ENCODE measurements at regions not wholly inside any gene's neighbourhood (a gene's known extent, or its start where the extent isn't known, plus 50 kb on each side); places are given as distances from the start of the nearest gene placed in this dataset.

GRCh38 chrX:120797188-120797851 lies 78.3 kb downstream of the CT47B1 start:
- H2BK5ac ChIP-seq (ENCODE audit: insufficient read length, low read length) = no peak overlapping the region
- Mint-ChIP-seq H3K36me3 (ENCODE audit: insufficient read depth in 1 of 3, low read depth in 3 of 3) (peaks cover 0 to 3% (median 0%) of the 10 kb centered on the region in 3 experiments; a peak in 1 of 7 replicates), H3K4me3 (no peak overlapping the region), H3K27ac (no peak overlapping the region), H3K27me3 (ENCODE audit: low read depth) (peaks cover 92% of the 10 kb centered on the region), H3K9me3 (peaks cover 51 to 65% of the 10 kb centered on the region in 2 experiments), H3K4me1 (no peaks in the 10 kb centered on the region)
- H4K8ac ChIP-seq (replicated peaks; ENCODE audit: insufficient read length, low read depth, low read length) = no peak overlapping the region
- H3K27ac ChIP-seq (ENCODE audit: insufficient read length, low read depth, low read length) = no peak overlapping the region
- H2AK5ac ChIP-seq (ENCODE audit: insufficient read length, low read length) = no peak overlapping the region
- H4K20me1 ChIP-seq (ENCODE audit: control insufficient read depth, insufficient read depth, insufficient read length) = no peaks in the 10 kb centered on the region
- H4K91ac ChIP-seq (ENCODE audit: insufficient read length, low read depth, low read length) = no peak overlapping the region
- peaks cover 8% of the 10 kb centered on the region; the same call in 1 of the 2 replicates for H3K27me3 ChIP-seq (ENCODE audit: insufficient read depth, low read length)
- no peaks in the 10 kb centered on the region for H3K23me2 ChIP-seq (ENCODE audit: insufficient read length, low read depth, low read length, poor library complexity, severe bottlenecking)
- H3K18ac ChIP-seq (ENCODE audit: insufficient read length, low read depth, low read length) = no peak overlapping the region
- H3K4me2 ChIP-seq (ENCODE audit: insufficient read depth, insufficient read length, low read length) = no peak overlapping the region
- H3K23ac ChIP-seq (ENCODE audit: insufficient read length, low read depth, low read length) = no peak overlapping the region
- no peak overlapping the region for H3K4ac ChIP-seq (ENCODE audit: low read depth, low read length)
- H4K5ac ChIP-seq (ENCODE audit: insufficient read length, low read depth, low read length) = no peak overlapping the region
- no CpG with 5 or more reads among the region's 3 CpGs for WGBS (ENCODE audit: extremely low coverage, insufficient read length, low lambda C conversion rate)
- no peaks in the 10 kb centered on the region for H3K79me1 ChIP-seq (ENCODE audit: insufficient read depth, low read depth, low read length, poor library complexity, severe bottlenecking)
- H3K9me3 ChIP-seq (ENCODE audit: control insufficient read depth, low read depth, low read length) = peaks cover 54% of the 10 kb centered on the region
- no peak overlapping the region for H2BK120ac ChIP-seq (ENCODE audit: low read depth, low read length, poor library complexity, severe bottlenecking)
- H3K56ac ChIP-seq (ENCODE audit: insufficient read length, low read depth, low read length) = no peak overlapping the region
- H3K9ac ChIP-seq (ENCODE audit: extremely low read depth, insufficient read length, low read length) = no peak overlapping the region
- H3K79me2 ChIP-seq (ENCODE audit: insufficient read depth, low read length) = no peaks in the 10 kb centered on the region
- no peak overlapping the region for H2AFZ ChIP-seq (ENCODE audit: low read length)
- no peak overlapping the region for H2BK15ac ChIP-seq (ENCODE audit: low read depth, low read length)
- H3K4me1 ChIP-seq (ENCODE audit: insufficient read depth, low read length) = no peaks in the 10 kb centered on the region
- H3K14ac ChIP-seq (ENCODE audit: insufficient read depth, low read length) = no peak overlapping the region
- no peak for DNase-seq
- TF ChIP-seq, protein P1, sequence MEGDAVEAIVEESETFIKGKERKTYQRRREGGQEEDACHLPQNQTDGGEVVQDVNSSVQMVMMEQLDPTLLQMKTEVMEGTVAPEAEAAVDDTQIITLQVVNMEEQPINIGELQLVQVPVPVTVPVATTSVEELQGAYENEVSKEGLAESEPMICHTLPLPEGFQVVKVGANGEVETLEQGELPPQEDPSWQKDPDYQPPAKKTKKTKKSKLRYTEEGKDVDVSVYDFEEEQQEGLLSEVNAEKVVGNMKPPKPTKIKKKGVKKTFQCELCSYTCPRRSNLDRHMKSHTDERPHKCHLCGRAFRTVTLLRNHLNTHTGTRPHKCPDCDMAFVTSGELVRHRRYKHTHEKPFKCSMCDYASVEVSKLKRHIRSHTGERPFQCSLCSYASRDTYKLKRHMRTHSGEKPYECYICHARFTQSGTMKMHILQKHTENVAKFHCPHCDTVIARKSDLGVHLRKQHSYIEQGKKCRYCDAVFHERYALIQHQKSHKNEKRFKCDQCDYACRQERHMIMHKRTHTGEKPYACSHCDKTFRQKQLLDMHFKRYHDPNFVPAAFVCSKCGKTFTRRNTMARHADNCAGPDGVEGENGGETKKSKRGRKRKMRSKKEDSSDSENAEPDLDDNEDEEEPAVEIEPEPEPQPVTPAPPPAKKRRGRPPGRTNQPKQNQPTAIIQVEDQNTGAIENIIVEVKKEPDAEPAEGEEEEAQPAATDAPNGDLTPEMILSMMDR (conservative IDR thresholded peaks at IDR 0.05) = no peak
- no peak overlapping the region for H2BK20ac ChIP-seq (ENCODE audit: low read depth, low read length, poor library complexity, severe bottlenecking)
- no peak overlapping the region for H2BK12ac ChIP-seq (ENCODE audit: insufficient read length, low read depth, low read length)
- H3T11ph ChIP-seq (ENCODE audit: low read length) = no peak overlapping the region
